ENCODE measurements at regions not wholly inside any gene's neighbourhood (a gene's known extent, or its start where the extent isn't known, plus 50 kb on each side); places are given as distances from the start of the nearest gene placed in this dataset.

DNA sequence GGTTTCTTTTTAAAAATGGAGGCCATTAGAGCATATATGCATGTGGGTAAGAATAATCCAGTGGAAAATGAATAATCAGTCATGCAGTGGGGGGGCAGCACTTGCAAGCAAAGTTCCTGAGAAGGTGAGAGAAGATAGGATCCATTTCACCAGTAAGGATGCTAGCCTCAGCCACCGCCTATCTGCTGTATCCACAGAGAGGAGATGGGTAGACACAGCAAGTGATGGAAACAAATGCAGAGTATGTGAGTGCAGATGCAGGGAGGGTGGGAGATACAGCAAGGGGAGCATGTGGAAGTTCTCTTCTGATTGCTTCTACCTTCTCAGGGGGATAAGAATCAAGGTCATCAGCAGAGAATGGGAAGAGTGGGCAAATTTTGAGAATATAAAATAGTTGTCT is 171.4 kb upstream of the PDE1C start:
- H3K27me3 ChIP-seq (ENCODE audit: control insufficient read depth in 4 of 4, insufficient read depth in 4 of 4, low read length in 3 of 4): no peaks in the 10 kb centered on the region
- H3K27ac ChIP-seq (ENCODE audit: low read depth in 1 of 2, low read length in 2 of 2): no peak overlapping the region
- no peaks in the 10 kb centered on the region for H3K36me3 ChIP-seq (ENCODE audit: control insufficient read depth in 4 of 4, insufficient read depth in 3 of 4, low read depth in 1 of 4, low read length in 3 of 4)
- no peaks in the 10 kb centered on the region for H3K9me3 ChIP-seq (ENCODE audit: control insufficient read depth in 4 of 4, low read length in 3 of 4)
- TF ChIP-seq SP1 (IDR thresholded peaks at IDR 0.05) (no peak), FOXA2 (IDR thresholded peaks at IDR 0.05) (no peak), EGR1 (IDR thresholded peaks at IDR 0.05; ENCODE audit: low read depth in 2 of 2) (no peak), RXRA (IDR thresholded peaks at IDR 0.05) (no peak), GABPA (IDR thresholded peaks at IDR 0.05 in 1 of 2, conservative IDR thresholded peaks at IDR 0.05 in 1 of 2) (no peak), HNF4G (IDR thresholded peaks at IDR 0.05) (no peak), NR2F2 (IDR thresholded peaks at IDR 0.05) (no peak), HNF4A (conservative IDR thresholded peaks at IDR 0.05) (no peak)
- TF ChIP-seq, protein P1, sequence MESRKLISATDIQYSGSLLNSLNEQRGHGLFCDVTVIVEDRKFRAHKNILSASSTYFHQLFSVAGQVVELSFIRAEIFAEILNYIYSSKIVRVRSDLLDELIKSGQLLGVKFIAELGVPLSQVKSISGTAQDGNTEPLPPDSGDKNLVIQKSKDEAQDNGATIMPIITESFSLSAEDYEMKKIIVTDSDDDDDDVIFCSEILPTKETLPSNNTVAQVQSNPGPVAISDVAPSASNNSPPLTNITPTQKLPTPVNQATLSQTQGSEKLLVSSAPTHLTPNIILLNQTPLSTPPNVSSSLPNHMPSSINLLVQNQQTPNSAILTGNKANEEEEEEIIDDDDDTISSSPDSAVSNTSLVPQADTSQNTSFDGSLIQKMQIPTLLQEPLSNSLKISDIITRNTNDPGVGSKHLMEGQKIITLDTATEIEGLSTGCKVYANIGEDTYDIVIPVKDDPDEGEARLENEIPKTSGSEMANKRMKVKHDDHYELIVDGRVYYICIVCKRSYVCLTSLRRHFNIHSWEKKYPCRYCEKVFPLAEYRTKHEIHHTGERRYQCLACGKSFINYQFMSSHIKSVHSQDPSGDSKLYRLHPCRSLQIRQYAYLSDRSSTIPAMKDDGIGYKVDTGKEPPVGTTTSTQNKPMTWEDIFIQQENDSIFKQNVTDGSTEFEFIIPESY (IDR thresholded peaks at IDR 0.05): no peak
- TF ChIP-seq, protein P2, sequence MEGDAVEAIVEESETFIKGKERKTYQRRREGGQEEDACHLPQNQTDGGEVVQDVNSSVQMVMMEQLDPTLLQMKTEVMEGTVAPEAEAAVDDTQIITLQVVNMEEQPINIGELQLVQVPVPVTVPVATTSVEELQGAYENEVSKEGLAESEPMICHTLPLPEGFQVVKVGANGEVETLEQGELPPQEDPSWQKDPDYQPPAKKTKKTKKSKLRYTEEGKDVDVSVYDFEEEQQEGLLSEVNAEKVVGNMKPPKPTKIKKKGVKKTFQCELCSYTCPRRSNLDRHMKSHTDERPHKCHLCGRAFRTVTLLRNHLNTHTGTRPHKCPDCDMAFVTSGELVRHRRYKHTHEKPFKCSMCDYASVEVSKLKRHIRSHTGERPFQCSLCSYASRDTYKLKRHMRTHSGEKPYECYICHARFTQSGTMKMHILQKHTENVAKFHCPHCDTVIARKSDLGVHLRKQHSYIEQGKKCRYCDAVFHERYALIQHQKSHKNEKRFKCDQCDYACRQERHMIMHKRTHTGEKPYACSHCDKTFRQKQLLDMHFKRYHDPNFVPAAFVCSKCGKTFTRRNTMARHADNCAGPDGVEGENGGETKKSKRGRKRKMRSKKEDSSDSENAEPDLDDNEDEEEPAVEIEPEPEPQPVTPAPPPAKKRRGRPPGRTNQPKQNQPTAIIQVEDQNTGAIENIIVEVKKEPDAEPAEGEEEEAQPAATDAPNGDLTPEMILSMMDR (IDR thresholded peaks at IDR 0.05; ENCODE audit: low read depth, low read length, missing input control): no peak
- TF ChIP-seq, protein P3, sequence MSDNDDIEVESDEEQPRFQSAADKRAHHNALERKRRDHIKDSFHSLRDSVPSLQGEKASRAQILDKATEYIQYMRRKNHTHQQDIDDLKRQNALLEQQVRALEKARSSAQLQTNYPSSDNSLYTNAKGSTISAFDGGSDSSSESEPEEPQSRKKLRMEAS (IDR thresholded peaks at IDR 0.05): no peak
- TF ChIP-seq, protein P4, sequence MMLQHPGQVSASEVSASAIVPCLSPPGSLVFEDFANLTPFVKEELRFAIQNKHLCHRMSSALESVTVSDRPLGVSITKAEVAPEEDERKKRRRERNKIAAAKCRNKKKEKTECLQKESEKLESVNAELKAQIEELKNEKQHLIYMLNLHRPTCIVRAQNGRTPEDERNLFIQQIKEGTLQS (IDR thresholded peaks at IDR 0.05): no peak
- H3K9ac ChIP-seq (ENCODE audit: low read depth in 1 of 2, low read length in 2 of 2): no peak overlapping the region
- no peaks in the 10 kb centered on the region for H3K4me1 ChIP-seq (ENCODE audit: control insufficient read depth in 4 of 4, insufficient read depth in 4 of 4, low read length in 3 of 4)
- 98% methylated on average over 1 of the region's 1 CpG for WGBS
- H3K4me3 ChIP-seq (ENCODE audit: low read depth in 1 of 3, low read length in 3 of 3): no peak overlapping the region
- no peak for DNase-seq (ENCODE audit: low spot score)

DNA sequence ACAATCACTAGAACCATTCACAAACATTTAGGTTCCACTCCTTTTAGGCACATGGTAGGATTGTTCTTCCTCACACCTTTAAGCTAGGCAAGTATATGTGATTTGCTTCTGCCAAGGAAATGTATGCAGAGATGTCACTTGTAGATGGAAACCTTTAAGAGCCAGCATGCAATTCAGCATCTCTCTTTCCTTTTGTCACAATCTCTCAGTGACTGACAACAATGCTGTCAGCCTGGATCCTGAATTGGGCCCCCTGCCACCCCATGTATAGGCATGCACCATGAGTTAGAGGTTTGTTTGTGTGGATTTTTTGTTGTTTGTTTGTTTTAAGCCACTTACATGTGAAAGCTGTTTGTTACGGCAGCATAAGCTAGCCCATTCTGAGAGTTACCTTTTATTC is 169.6 kb upstream of the PDE1C start:
- WGBS: 84% methylated on average over 1 of the region's 1 CpG
- Histone ChIP-seq H3K9ac (ENCODE audit: low read depth in 1 of 2, low read length in 2 of 2) (no peak overlapping the region), H3K4me1 (ENCODE audit: control insufficient read depth in 4 of 4, insufficient read depth in 4 of 4, low read length in 3 of 4) (no peaks in the 10 kb centered on the region), H3K27me3 (ENCODE audit: control insufficient read depth in 4 of 4, insufficient read depth in 4 of 4, low read length in 3 of 4) (no peaks in the 10 kb centered on the region), H3K4me3 (ENCODE audit: low read depth in 1 of 3, low read length in 3 of 3) (no peak overlapping the region), H3K36me3 (ENCODE audit: control insufficient read depth in 4 of 4, insufficient read depth in 3 of 4, low read depth in 1 of 4, low read length in 3 of 4) (no peaks in the 10 kb centered on the region), H3K9me3 (ENCODE audit: control insufficient read depth in 4 of 4, low read length in 3 of 4) (peaks cover 1 to 4% (median 4%) of the 10 kb centered on the region in 4 donors), H3K27ac (ENCODE audit: low read depth in 1 of 2, low read length in 2 of 2) (no peak overlapping the region)
- TF ChIP-seq FOXA2 (IDR thresholded peaks at IDR 0.05): no peak
- TF ChIP-seq, protein P4 (IDR thresholded peaks at IDR 0.05): no peak
- TF ChIP-seq NR2F2 (IDR thresholded peaks at IDR 0.05): no peak
- DNase-seq (ENCODE audit: low spot score): no peak

DNA sequence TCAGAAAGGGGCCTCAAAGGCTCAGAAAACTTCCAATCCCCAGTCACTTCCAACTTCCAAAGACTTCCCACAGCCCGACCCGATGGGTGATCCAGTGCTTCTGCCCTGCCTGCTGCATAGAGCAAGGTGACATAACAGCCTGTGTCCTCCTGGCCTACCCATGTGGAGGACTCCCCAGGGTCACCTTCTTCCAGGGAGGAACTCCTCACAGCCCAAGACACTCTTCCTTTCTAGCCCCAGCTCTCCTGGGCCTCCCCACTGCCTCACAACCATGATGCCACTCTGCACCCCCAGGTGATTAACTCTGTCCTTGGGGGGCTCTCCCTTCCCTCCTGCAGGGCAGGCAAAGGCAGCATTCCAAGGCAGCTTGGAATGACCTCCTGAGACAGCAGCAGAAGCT is 158.4 kb upstream of the PDE1C start:
- peaks cover 2 to 9% (median 5%) of the 10 kb centered on the region in 4 donors for H3K9me3 ChIP-seq (ENCODE audit: control insufficient read depth in 4 of 4, low read length in 3 of 4)
- 91% methylated on average over 2 of the region's 2 CpGs for WGBS
- H3K36me3 ChIP-seq (ENCODE audit: control insufficient read depth in 4 of 4, insufficient read depth in 3 of 4, low read depth in 1 of 4, low read length in 3 of 4): no peaks in the 10 kb centered on the region
- TF ChIP-seq, protein P2 (IDR thresholded peaks at IDR 0.05; ENCODE audit: low read depth, low read length, missing input control): no peak
- TF ChIP-seq FOXA2 (IDR thresholded peaks at IDR 0.05) (no peak), RAD21 (IDR thresholded peaks at IDR 0.05) (no peak), YY1 (IDR thresholded peaks at IDR 0.05) (no peak)
- TF ChIP-seq, protein P3 (IDR thresholded peaks at IDR 0.05): no peak
- no peak overlapping the region for H3K27ac ChIP-seq (ENCODE audit: low read depth in 1 of 2, low read length in 2 of 2)
- H3K27me3 ChIP-seq (ENCODE audit: control insufficient read depth in 4 of 4, insufficient read depth in 4 of 4, low read length in 3 of 4): peaks cover 0 to 3% (median 0%) of the 10 kb centered on the region in 4 donors
- no peak overlapping the region for H3K9ac ChIP-seq (ENCODE audit: low read depth in 1 of 2, low read length in 2 of 2)
- DNase-seq (ENCODE audit: low spot score): no peak
- H3K4me3 ChIP-seq (ENCODE audit: low read depth in 1 of 3, low read length in 3 of 3): no peak overlapping the region
- no peaks in the 10 kb centered on the region for H3K4me1 ChIP-seq (ENCODE audit: control insufficient read depth in 4 of 4, insufficient read depth in 4 of 4, low read length in 3 of 4)
